BE2C (cell line): ENCODE measurements at regions not wholly inside any gene's neighbourhood (a gene's known extent, or its start where the extent isn't known, plus 50 kb on each side); places are given as distances from the start of the nearest gene placed in this dataset.

Experiments used
- DNase-seq: peaks from one replicate; pipeline ENCODE4 v3.0.0-alpha.2; 2020
- H3K27me3 ChIP-seq: fragments of 250-450 bp; sonication (Bioruptor Pico); 2 replicates; pipeline ENCODE4 v1.5.1; 2020; ENCODE audit warnings: mild to moderate bottlenecking
- H3K36me3 ChIP-seq: fragments of 250-450 bp; sonication (Bioruptor Pico); 2 replicates; pipeline ENCODE4 v1.5.1; 2020; ENCODE audit warnings: mild to moderate bottlenecking
- H3K4me1 ChIP-seq: fragments of 250-450 bp; sonication (Bioruptor Pico); 2 replicates; pipeline ENCODE4 v1.5.1; 2020
- H3K4me3 ChIP-seq: 2 replicates; pipeline ENCODE4 v1.5.1; 2011; ENCODE audit warnings: low read depth, low read length
- H3K9me3 ChIP-seq: fragments of 250-450 bp; sonication (Bioruptor Pico); 2 replicates; pipeline ENCODE4 v1.5.1; 2020
- TF ChIP-seq, protein P1 (sequence below): IDR thresholded peaks from 2 replicates; pipeline ENCODE4 v1.5.1; 2012; ENCODE audit warnings: mild to moderate bottlenecking, low read depth, low read length

DNA sequence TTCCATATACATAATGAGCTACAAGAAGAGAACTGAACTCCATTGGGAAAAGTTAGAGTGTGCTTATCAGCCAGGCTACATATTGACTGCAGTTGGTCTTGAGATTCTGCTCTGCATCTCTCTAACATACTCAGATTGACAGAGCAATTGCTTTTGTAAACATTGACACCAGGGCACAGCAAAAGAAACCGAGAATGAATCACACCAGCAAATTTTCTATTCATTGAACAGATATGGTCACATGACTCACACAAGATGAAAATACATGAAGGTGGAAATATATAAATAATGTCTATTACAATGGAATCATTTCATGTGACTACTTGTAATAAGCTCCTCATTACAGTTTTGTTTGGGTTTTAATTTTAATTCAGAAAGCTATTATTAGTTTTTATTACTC lies 691.9 kb upstream of the TMEFF2 start:
- DNase-seq: no peak
- Histone ChIP-seq H3K4me3 (no peak overlapping the region), H3K9me3 (no peaks in the 10 kb centered on the region), H3K4me1 (peaks cover 32% of the 10 kb centered on the region), H3K27me3 (no peaks in the 10 kb centered on the region), H3K36me3 (no peaks in the 10 kb centered on the region)
- TF ChIP-seq, protein P1, sequence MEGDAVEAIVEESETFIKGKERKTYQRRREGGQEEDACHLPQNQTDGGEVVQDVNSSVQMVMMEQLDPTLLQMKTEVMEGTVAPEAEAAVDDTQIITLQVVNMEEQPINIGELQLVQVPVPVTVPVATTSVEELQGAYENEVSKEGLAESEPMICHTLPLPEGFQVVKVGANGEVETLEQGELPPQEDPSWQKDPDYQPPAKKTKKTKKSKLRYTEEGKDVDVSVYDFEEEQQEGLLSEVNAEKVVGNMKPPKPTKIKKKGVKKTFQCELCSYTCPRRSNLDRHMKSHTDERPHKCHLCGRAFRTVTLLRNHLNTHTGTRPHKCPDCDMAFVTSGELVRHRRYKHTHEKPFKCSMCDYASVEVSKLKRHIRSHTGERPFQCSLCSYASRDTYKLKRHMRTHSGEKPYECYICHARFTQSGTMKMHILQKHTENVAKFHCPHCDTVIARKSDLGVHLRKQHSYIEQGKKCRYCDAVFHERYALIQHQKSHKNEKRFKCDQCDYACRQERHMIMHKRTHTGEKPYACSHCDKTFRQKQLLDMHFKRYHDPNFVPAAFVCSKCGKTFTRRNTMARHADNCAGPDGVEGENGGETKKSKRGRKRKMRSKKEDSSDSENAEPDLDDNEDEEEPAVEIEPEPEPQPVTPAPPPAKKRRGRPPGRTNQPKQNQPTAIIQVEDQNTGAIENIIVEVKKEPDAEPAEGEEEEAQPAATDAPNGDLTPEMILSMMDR: no peak

DNA sequence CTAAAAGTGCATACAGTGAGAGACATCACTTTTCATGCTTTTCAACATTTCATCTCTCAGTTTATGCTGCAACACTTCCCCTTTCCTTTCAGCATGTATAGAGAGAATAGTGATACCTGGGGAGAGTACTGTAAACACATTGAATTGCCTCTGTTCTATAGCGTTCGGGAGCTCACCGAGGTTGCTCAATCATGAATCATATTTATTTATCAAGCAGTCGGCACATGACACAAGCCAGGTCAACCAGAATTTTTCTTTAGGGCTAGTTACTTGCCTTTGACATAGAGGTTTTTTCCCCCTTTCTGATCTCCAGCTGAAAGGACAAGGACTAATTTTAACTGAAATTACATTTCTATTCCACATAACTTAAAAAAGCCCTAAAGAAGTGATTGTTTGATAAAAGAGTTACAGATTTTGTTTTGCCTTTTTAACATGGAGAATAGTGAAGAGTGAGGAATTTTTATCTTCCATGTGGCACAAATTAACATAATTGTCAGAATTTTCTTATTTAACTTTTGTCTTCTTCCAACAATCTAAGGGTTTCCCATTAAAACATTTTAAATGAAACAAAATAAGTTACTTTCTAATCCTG lies 690.9 kb upstream of the TMEFF2 start:
- Histone ChIP-seq H3K9me3 (no peaks in the 10 kb centered on the region), H3K4me1 (peaks cover 32% of the 10 kb centered on the region), H3K36me3 (no peaks in the 10 kb centered on the region), H3K4me3 (no peak overlapping the region; the same call in 1 of the 2 replicates), H3K27me3 (no peaks in the 10 kb centered on the region)
- peak; percentile 36 for DNase-seq
- TF ChIP-seq, protein P1: no peak

DNA sequence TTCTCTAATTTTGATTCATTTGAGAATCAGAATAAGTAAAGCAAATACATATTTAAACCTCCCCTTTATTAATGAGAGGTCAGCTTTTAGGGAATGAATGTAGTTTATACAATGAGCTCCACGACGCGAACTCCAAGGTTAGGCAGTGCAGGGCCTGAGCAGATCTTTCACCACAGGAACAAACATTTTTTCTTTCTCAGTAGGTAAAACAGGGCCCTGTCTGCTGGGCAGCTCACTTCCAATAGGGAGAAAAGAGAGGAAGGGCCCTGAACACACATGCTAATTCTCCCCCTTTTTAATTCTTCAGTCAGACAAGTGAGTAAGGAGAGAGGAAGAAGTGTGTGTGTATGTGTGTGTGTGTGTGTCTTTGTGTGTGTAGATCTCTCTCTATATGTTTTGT lies 682.4 kb upstream of the TMEFF2 start:
- no peak for DNase-seq
- Histone ChIP-seq H3K4me1 (no peaks in the 10 kb centered on the region), H3K36me3 (no peaks in the 10 kb centered on the region), H3K9me3 (no peaks in the 10 kb centered on the region), H3K27me3 (no peaks in the 10 kb centered on the region), H3K4me3 (no peak overlapping the region)
- TF ChIP-seq, protein P1: no peak

DNA sequence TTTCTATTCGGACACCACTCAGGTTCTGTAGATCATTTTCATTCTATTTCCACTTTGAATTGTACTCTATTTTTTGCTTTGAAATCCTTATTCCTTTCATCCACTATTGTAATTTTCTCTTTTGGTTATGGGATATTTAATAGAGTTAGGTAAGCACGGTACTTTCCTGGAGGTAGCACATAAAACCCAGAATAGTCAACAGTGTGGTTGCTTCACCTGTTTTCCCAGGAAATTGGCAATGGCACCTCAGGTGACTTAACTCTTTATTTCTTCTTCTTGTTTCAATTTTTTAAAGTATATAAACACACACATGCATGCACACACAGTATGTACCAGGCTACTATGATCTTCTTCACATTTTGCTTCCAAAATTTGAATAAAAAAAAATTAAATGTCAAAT lies 682.0 kb upstream of the TMEFF2 start:
- Histone ChIP-seq H3K36me3 (no peaks in the 10 kb centered on the region), H3K4me3 (no peak overlapping the region), H3K9me3 (no peaks in the 10 kb centered on the region), H3K4me1 (no peaks in the 10 kb centered on the region), H3K27me3 (no peaks in the 10 kb centered on the region)
- no peak for DNase-seq
- TF ChIP-seq, protein P1: no peak

DNA sequence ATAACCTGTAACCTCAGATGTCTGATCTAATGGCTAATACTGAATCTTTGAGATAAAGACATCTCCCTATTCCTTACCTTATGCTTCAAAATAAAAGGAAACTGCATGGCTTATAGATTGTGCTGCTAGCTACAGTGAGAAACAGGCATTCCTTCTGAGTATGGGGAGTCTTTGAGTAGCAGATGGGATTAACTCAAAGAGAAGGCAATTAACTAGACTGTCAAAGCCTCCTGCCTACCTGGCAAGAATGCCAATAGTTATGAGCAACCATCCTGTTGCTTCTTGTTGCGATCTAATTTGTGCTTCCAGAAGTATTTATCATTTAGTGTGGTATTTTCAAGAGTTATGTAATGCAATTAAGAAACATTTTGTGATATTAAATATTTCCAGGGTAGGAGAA lies 660.0 kb upstream of the TMEFF2 start:
- TF ChIP-seq, protein P1: no peak
- H3K4me3 ChIP-seq: no peak overlapping the region
- no peaks in the 10 kb centered on the region; the same call in 1 of the 2 replicates for H3K4me1 ChIP-seq
- H3K9me3 ChIP-seq: no peaks in the 10 kb centered on the region
- H3K36me3 ChIP-seq: no peaks in the 10 kb centered on the region
- no peak for DNase-seq
- H3K27me3 ChIP-seq: no peaks in the 10 kb centered on the region

DNA sequence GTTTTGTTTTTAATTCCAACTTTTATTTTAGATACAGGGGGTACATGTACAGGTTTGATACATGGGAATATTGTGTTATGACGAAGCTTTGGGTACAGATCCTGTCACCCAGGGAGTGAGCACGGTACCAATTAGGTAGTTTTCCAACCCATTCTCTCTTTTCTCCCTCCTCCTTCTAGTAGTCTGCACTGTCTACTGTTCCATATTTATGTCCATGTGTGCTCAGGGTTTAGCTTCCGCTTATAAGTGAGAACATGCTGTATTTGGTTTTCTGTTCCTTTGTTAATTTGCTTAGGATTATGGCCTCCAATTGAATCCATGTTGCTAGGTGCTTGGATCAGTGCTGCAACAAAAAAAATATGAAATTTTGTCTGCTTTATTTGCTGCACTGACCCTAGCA lies 659.3 kb upstream of the TMEFF2 start:
- DNase-seq: no peak
- Histone ChIP-seq H3K9me3 (no peaks in the 10 kb centered on the region), H3K4me3 (no peak overlapping the region), H3K36me3 (no peaks in the 10 kb centered on the region), H3K4me1 (no peaks in the 10 kb centered on the region), H3K27me3 (no peaks in the 10 kb centered on the region)
- TF ChIP-seq, protein P1: no peak
